Jurkat, Clone E6-1 (cell line): ENCODE measurements at regions not wholly inside any gene's neighbourhood (a gene's known extent, or its start where the extent isn't known, plus 50 kb on each side); places are given as distances from the start of the nearest gene placed in this dataset.

Experiments
- DNase-seq: peaks from one replicate; pipeline ENCODE4 v3.0.0-alpha.2; 2011; ENCODE audit warnings: low read depth, low spot score
- H3K4me3 ChIP-seq: 2 replicates; pipeline ENCODE4 v1.5.1; 2011; ENCODE audit warnings: mild to moderate bottlenecking, low read length, control low read depth, moderate library complexity

DNA sequence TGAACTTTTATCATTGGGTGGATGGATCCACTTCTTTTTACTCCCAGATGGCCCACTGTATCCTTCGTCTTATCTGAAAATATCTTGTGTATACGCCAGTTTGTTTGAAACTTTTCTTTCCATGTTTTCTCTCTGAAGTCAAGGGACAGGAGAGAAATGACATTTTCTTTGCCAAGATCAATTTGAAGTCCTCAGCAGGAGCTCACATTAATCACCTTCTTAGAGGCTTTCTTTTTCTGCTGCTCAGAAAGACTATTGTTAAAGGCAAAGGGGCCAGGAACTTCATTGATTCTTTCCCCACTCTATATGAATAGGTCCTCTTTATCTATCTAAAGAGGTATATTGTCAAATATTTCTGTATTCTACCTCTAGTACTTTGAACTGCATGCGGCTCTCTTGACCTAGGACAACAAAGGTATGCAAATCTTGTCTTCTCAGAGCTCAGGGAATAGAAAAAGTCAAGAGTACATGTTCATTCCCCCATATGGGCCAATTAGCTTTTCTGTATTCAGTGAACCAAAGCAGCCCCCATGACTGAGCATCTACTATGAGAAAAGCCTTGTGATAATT is 583.3 kb downstream of the HS3ST4 start:
- no peak overlapping the region for H3K4me3 ChIP-seq
- DNase-seq: no peak

DNA sequence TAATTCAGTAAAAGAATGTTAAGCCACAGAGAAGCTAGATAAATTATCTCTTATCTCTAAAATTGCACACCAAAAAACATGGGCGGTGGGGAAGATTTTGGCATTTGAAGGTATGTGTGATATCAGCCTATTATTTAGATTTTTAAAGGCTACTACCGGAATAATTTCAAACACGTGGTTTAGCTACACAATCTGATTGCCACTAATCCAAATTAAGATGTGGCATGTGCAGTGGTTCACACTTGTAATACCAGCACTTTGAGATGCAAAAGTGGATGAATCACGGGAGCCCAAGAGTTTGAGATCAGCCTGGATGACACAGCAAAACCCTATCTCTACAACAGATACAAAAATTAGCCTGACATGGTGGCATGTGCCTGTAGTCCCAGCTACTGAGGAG is 584.5 kb downstream of the HS3ST4 start:
- no peak for DNase-seq

GRCh38 chr16:26281381-26282110 is 589.8 kb downstream of the HS3ST4 start:
- no peak overlapping the region for H3K4me3 ChIP-seq
- no peak for DNase-seq

More for the DNA sequence above, 584.5 kb downstream of the HS3ST4 start:
- H3K4me3 ChIP-seq: no peak overlapping the region

- DNase-seq: no peak
- no peak overlapping the region for H3K4me3 ChIP-seq
These were observed 604.0 kb downstream of the HS3ST4 start for GRCh38 chr16:26295625-26296304.

- no peak overlapping the region for H3K4me3 ChIP-seq
- no peak for DNase-seq
These were observed 609.8 kb downstream of the HS3ST4 start for GRCh38 chr16:26301516-26301915.

DNA sequence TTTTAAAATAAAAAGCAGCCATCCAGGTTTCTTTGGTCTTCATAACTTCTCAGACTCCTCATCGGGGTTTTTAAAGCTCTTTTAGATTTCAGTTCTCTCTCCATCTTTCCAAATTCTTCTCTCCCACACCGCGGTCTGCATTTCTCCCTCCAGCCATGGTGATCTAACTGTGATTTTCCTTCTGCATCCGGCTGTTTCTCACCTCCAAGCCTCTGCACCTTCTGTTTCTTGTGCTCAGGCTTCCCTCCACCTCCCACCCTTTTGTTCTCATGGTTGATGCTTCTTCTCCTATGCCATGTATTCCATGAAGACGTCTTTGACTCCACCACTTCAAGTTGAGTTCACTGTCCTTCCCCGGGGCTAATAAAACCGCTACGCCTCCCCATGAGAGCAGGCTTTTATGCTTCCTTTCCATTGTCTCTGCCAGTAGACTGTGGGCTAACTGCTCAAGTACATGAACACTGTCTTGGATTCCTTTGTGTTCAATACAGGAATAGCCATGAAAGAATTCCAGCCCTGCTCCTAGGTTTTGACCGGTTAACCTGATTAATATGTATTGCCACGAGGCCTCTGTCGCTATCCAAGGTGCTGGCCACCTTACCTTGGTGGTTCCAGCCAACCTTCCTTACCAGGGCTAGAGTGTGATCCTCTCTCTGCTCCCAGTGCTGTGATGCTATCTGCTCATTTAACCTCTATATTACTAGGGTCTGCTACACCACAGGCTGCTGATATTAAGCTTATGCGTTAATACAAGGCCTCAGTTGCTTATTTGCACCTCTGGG is 625.1 kb downstream of the HS3ST4 start:
- H3K4me3 ChIP-seq: no peak overlapping the region
- no peak for DNase-seq

- H3K4me3 ChIP-seq: no peak overlapping the region
- no peak for DNase-seq
These were observed 626.1 kb downstream of the HS3ST4 start for GRCh38 chr16:26317885-26318284.

- no peak for DNase-seq
- no peak overlapping the region for H3K4me3 ChIP-seq
These were observed 638.9 kb downstream of the HS3ST4 start for GRCh38 chr16:26330654-26331053.

DNA sequence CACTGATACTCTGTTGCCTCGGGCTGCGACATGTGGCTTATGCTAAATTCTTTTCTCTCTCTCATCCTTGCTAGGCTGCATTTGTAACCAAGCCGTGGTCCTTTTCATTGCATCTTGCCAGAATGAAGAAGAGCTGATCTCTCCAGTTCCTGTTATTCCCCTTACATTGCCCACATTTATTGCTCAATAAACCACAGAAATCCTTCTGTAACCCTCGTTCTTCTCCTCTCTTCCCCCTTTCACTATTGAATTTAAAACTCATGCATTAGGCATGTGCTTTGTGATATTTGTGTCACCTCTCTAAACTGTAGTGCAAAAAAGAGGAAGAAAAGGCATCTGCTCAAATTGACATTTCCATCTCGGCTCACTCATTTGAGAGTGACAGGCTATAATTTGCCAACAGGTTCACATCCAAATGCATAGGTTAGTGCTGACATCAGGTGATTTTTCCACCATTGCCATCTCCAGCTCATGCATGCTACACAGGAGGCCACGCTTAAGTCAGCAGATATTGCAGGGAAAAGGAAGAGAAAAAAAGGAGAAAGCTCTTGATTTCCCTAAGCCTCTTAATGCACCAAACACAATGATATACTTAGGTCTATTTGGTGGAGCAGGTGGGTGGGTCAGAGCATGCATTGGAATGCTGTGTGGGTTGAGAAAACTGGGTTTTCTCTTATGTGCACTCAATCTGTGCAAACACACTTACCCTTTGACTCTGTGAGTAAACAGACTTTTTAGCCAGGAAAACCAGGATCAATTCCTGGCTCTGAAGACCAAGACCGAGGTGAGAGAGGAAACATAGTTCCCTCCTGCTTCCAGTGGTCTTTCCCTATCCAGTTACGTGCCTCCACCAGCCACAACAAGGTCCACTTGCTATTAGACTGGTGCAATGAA is 642.7 kb downstream of the HS3ST4 start:
- no peak overlapping the region for H3K4me3 ChIP-seq
- DNase-seq: no peak

GRCh38 chr16:26335236-26335853 is 643.6 kb downstream of the HS3ST4 start:
- H3K4me3 ChIP-seq: no peak overlapping the region
- DNase-seq: no peak

DNA sequence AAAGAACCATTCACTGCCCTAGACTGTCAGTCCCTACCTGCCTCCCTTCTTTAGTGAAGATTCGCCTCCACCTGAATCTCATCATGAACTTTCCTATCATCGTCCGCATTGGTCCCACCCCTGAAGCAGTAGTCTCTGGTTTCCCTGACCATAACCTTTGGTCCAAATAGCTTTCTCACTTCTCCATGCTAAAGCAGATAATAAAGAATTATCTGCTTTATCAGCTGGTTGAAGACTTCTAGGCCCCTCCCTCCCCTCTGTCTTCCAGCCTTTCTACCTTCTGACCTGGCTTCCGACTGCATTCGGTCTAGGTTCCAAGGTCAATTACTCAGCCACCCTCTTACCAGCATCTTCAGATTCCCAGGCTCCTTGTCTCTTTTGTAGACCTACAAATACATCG is 650.9 kb downstream of the HS3ST4 start:
- H3K4me3 ChIP-seq: no peak overlapping the region
- no peak for DNase-seq

DNA sequence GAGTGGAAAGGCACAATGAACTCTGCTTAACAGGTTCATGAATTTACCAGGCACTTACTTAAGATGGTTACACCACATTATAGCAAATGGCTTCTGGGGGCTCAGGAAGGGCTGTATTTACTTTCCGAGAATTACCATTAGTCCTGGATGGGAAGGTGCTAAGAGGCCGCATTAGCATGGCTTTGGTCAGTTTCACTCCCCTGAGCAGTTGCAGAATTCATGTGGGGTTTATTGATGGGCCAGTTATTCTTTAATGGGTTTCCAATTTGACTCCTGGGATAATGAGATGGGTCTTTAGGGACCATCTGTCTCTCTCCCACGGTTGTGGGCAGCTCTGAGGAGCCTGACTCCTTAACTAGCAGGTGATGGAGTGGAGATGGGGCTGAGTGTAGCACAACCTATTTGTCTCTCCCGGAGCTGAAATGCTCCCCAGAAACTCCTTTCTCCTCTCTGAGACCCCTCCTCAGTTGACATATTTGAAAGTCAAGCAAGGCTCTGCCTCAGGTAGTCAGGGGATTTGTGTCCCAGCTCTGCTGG is 652.5 kb downstream of the HS3ST4 start:
- DNase-seq: no peak

DNA sequence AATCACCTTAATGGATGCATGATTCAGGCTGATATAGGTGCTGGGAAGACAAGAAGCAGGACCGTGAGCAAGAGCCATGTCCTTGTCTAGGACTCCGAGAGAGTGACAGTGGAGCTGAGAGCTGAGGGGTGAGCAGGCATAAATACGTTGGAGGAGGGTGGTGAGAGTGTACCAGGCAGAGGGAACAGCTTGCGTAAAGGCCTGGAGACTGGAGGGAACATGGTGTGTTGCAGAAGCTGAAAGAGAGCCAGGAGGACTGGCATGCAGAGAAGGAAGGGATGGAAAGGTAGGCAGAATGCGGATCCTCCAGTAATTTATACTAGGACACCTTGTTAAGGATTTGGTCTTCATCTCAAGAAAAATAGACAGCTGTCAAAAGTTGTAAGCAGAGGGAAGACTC is 653.2 kb downstream of the HS3ST4 start:
- no peak overlapping the region for H3K4me3 ChIP-seq
- no peak for DNase-seq

More for the DNA sequence above, 652.5 kb downstream of the HS3ST4 start:
- H3K4me3 ChIP-seq: no peak overlapping the region

- H3K4me3 ChIP-seq: no peak overlapping the region
- no peak for DNase-seq
These were observed 654.2 kb downstream of the HS3ST4 start for GRCh38 chr16:26345966-26346365.

GRCh38 chr16:26348095-26348494 is 656.3 kb downstream of the HS3ST4 start:
- DNase-seq: no peak

DNA sequence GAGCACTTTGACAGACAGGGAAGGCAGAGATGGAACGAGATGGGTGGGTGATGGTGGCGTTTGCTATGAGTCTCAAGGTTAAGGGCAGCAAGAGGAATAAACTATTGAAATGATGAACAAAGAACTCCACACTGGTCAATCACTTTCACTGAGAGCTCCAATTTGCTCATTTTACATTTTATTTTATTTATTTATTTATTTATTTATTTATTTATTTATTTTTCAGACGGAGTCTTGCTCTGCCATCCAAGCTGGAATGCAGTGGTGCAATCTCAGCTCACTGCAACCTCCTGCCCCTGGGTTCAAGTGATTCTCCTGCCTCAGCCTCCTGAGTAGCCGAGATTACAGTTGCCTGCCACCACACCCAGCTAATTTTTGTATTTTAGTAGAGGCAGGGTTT is 669.1 kb downstream of the HS3ST4 start:
- no peak for DNase-seq
- no peak overlapping the region for H3K4me3 ChIP-seq

More at GRCh38 chr16:26348095-26348494, 656.3 kb downstream of the HS3ST4 start:
- no peak overlapping the region for H3K4me3 ChIP-seq

DNA sequence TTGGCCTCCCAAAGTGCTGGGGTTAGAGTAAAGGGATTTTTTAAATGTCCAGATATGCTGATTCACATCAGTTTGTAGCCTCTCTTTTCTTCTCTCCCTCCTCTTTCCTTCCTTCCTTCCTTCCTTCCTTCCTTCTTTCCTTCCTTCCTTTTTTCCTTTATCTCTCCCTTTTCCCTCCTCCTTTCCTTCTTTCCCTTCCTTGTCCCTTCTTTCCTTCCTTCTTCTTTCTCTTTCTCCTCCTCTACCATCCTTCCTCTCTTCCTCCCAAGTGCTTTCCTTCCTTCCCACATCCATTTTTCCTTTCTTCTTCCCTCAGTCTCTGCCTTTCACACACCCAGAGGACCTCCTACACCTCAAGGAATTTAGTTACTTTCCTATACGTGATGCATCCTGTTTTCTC is 671.8 kb downstream of the HS3ST4 start:
- DNase-seq: no peak
- no peak overlapping the region for H3K4me3 ChIP-seq
